Stimulated activated CD4-positive, alpha-beta T cell treated with anti-CD3 and anti-CD28 coated beads, TNF-alpha, amount 100 ng/mL, for 24 hours (primary cell): ENCODE measurements at regions not wholly inside any gene's neighbourhood (a gene's known extent, or its start where the extent isn't known, plus 50 kb on each side); places are given as distances from the start of the nearest gene placed in this dataset.

Source experiments
- DNase-seq, 3 experiments: peaks; one replicate each; pipeline ENCODE4 v3.0.0-alpha.2; 2020; ENCODE audit warnings: low read depth in 3 of 3

- DNase-seq: no peak
Observed at GRCh38 chr7:35386816-35387706, 133.2 kb upstream of the TBX20 start.

- no peak for DNase-seq
Observed at GRCh38 chr7:35386082-35386815, 132.3 kb upstream of the TBX20 start.

- DNase-seq: no peak
Observed at GRCh38 chr7:35384761-35385700, 131.1 kb upstream of the TBX20 start.

GRCh38 chr7:35380739-35381224 is 126.9 kb upstream of the TBX20 start:
- no peak for DNase-seq

GRCh38 chr7:35379481-35379880 is 125.6 kb upstream of the TBX20 start:
- DNase-seq: no peak

DNA sequence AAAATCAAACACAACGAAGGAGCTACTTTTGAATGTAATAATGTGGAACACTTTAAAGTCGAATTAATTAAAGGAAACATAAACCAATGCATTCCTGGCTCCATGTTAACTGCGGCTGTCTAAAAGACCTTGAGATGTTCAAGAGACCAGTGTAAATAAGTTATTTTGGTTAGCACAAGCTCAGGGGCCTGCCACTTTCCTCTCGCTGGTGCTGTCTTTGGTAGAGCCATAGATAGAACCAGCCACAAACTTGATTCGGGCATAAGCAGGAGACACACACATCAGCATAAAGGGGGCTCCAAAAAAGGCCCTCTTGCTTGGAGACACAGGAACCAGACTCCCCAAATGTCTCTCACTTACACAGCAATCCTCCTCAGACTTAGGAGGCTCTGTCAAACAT is 121.6 kb upstream of the TBX20 start:
- no peak for DNase-seq

GRCh38 chr7:35374858-35375257 is 121.0 kb upstream of the TBX20 start:
- no peak for DNase-seq

DNA sequence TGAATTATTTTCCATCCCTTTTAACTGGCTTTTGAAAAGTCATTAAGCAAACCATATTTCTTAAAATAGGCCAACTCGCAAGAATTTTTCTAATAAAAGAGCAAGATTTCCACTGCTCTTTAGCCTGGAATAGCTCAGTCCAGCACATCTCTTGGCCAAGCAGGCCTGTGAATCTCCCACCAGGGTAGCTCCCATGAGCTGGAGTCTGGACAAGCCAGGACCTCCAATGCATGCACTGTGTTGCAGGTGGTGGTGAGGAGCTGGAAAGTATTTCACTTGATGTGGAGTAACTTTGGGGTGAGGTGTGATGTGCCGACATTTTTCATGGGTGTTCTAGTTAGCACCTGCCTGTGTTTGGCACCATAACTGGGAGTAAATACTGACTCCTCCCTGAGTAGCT is 117.3 kb upstream of the TBX20 start:
- DNase-seq: no peak

DNA sequence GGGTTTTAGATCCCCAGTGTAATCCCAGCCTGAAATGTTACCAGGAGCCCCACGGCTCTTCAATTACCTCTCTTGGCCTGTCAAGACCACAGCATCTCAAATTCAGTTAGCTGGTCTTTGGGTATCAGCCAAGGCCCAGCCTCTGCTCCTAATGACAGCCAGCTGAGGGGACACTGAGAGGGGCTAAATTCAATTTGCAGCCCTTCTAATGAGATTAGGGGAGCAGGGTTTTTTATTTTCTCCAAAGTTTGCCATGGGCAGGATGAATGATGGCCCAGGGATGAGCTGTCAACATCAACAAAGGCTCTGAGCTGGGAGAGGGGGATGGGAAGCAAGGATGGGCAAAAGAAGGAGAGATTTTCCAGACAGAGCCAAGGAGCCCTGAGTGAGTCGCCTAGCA is 116.8 kb upstream of the TBX20 start:
- DNase-seq: no peak

GRCh38 chr7:35366167-35367155 is 112.6 kb upstream of the TBX20 start:
- no peak for DNase-seq

DNA sequence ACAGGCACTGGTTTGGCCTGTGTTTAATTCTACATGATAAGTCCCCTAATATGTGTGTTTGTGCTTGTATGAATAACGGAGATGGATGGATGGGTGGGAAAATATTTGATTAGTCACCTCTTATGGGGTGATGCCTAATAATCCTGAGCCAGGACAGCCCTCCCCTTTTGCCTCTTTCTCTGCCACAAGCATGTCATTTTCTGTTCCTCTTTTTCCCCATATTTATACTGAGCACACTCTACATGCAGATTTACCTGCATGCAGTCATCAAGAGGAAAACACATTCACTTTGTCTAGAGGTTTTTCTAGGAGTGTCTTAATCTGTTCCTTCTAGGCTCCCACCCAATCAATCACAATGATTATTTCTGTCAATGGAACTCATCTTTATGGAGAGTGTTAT is 111.6 kb upstream of the TBX20 start:
- DNase-seq: no peak

DNA sequence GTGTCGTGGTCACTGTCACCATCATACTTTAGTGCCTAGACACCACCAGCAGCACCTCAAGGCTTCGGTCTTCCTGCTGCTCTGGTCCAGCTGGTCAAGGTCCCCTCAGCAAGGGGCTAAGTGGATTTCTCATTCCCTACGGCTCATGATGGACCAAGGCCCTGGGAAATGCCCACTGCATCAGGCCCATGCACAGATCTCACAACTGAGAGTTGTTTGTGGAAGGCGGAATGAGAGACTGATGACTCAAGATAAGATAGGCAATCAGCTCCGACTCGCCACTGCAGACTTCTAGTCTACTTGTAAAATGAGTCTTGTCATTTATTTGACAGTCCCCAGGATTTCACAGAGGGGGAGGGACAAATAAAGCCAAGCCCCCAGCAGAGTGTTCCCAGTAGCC is 108.4 kb upstream of the TBX20 start:
- DNase-seq: no peak

GRCh38 chr7:35359423-35359822 is 105.5 kb upstream of the TBX20 start:
- DNase-seq: no peak

- DNase-seq: no peak
Observed at GRCh38 chr7:35356495-35356894, 102.6 kb upstream of the TBX20 start.

DNA sequence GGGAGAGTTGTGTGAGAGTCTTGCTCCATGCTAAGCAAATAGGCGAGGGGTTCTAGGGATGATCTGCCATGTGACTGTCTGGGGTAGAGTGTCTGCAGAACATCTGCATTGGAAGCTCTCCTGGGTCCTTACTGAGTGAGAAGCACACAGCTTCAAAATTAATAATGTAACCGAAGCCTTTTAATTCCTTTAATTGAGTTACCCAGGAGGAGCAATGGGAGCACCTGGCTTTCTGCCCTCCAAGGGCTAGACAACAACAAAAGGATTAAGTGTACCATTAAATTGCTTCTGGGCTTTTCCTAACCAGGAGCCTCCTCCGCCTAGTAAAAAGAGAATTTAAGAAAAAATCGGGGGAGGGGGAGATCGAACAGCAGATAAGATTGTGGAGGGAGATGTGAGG is 102.0 kb upstream of the TBX20 start:
- DNase-seq: no peak

GRCh38 chr7:35355199-35355598 is 101.3 kb upstream of the TBX20 start:
- DNase-seq: no peak

GRCh38 chr7:35353481-35353880 is 99.6 kb upstream of the TBX20 start:
- DNase-seq: no peak

DNA sequence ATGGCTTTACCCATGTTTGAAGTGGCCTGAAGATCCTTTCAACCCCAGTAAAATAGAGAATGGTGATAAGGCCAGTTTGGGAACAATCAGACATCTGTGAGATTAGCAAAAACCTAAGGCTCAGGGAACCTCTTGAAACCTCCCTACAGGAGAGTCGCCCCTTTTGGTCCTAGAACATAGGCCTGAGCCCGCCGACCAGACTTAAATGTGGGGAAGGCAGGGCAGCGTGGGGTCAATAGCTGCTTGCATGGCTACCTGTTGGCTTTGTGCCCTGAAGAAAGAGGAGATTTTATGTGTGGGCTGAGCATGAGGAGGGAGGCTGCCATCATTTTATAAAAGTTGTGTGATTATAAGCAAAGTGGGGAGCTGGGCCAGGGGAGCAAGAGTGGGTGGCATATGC is 97.6 kb upstream of the TBX20 start:
- DNase-seq: no peak

- DNase-seq: no peak
Observed at GRCh38 chr7:35348611-35349400, 94.9 kb upstream of the TBX20 start.

DNA sequence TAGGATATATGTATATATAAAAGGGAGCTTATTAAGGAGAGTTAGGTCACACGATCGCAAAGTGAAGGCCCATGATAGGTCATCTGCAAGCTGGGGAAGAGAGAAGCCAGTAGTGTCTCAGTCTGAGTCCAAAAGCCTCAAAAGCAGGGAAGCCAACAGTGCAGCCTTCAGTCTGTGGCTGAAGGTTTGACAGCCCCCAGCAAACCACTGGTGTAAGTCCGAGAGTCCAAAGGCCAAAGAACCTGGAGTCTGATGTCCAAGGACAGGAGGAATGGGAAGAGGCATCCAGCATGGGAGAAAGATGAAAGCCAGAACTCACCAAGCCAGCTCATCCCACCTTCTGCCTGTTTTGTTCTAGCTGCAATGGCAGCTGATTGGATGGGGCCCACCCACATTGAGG is 88.9 kb upstream of the TBX20 start:
- no peak for DNase-seq
